ENCODE measurements at regions not wholly inside any gene's neighbourhood (a gene's known extent, or its start where the extent isn't known, plus 50 kb on each side); places are given as distances from the start of the nearest gene placed in this dataset.
"Not testable (repeated sequence)": the region's sequence is repeated elsewhere in the genome, so short reads cannot be mapped to it uniquely, and the experiment has no call there.

DNA sequence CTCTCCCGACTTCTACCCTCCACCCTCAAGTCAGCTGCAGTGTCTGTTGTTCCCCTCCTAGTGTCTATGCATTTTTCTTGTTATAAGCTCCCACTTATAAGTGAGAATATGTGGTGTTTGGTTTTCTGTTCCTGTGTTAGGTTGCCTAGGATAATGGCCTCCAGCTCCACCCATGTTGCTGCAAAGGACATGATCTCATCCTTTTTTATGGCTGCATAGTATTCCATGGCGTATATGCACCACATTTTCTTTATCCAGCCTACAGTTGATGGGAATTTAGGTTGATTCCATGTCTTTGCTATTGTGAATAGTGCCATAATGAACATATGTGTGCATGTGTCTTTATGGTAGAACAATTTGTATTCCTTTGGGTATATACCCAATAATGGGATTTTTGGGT, 80.7 kb downstream of the SPTSSA start:
- not testable (repeated sequence) for DNase-seq (ENCODE audit: low read depth in 2 of 2)

DNA sequence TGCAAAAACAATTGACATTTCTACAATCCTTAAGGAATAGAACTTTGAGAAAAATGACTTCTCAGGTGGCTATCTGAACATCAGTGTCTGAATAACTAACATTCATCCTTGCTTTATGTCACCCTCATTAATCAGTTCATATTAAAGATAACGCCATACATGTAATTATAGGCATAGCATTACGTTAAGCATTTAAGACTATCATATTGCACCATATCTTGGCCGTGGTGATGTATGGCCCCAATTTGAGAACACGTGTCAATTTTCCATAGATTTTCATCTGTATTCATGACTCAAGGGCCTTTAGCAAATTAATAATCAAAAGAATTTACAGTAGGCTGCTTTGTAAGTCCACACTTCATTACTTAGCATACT, 81.6 kb downstream of the SPTSSA start:
- no peak for DNase-seq (ENCODE audit: low read depth in 2 of 2)

GRCh38 chr14:34379816-34380470, 82.1 kb downstream of the SPTSSA start:
- no peak for DNase-seq (ENCODE audit: low read depth in 2 of 2)

DNA sequence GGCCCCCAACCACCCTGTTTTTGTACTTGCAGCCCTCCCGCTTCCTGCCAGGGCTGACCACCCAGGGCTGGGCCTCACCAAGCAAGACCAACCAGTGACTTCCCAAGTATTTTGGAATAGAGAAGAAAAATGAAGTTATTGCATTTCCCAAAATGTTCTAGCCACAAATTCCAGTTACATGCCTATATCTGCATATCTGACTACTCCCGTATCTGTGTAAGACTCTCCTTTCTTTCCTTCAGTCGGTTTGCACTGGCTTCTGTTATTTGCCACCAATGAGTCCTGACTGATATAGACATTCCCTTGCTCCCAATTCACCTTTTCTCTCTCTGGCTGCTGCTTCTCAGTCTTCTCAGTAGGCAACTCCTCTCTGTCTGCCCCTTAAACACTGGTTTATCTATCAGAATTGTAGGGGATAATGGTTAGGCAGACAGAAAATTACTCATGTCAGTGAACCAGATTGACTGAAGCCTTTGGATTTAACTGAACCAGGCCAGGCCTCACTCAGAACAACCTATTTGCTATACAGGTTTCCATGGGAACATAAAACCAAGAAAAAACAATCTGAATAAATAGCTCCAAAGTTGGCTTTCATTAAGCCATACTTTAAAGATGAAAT, 85.3 kb downstream of the SPTSSA start:
- no peak for DNase-seq (ENCODE audit: low read depth in 2 of 2)

DNA sequence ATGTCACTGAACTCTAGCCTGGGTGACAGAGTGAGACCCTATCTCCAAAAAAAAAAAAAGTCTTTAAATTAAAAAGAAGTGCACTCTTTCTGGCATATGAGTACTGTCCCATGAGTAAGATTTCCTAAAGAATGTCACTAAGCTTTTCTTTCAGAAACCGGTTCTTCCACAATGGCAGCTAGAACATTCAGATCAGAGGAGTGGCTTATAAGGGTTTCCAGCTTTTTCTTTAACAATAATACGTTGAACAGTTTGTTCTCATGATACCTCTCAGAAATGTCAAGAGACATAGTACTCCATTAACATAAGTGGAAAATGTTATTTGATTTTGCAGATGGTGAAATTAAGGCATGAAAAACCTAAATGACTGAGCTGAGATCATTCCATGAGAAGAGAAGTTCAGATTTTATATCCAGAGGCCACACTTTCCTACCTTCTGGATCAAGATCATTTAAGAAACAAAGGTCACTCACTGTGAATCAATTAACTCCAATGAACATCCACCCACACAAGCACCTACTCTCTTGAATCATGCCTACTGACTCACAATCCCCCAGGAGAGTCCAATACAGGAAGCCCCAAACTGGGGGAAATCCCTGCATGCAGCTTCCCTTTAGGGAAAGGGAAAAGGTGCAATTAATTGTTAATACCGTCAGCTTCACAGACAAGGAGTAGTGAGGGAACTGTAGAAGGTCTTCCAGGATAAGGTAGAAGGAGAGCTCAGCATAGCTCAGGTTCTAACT, 86.9 kb downstream of the SPTSSA start:
- no peak for DNase-seq (ENCODE audit: low read depth in 2 of 2)

DNA sequence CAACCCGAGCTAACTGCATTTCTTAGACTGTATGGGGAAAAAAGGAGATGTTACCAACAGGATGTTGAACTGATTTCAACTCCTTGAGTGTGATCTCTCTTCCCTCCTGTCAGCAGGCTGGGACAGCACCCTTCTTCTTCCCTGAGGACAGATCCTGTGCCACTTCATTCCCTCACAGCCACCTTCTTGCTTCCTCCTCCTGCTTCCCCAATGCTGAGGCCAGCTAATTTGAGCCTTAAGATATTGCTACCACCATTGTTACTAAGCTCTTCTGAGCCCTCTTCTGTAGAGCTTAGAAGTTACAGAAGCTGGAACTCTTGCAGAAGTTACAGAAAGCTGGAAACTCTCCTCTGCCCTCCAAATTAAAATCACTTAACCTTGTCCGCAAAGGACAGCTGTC, 88.8 kb downstream of the SPTSSA start:
- DNase-seq (ENCODE audit: low read depth in 2 of 2): no peak

DNA sequence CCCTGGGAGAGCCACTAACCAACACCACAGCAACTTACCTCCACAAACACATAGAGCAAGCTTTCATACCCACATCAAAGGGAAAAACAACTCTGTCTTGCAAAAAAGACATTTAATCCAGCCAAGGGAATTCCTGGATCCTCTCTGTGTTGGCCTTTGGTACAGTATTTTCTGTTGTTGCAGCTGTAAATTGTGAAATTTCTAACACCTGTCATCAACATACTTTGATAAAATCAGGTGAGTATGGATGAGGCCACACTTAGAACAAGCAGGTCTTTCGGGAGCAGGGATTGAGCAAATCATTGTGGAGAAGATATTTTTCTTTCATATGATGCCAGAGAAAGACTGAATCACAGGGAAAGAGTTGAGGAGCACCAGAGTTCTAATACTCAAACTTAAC, 89.3 kb downstream of the SPTSSA start:
- DNase-seq (ENCODE audit: low read depth in 2 of 2): no peak

DNA sequence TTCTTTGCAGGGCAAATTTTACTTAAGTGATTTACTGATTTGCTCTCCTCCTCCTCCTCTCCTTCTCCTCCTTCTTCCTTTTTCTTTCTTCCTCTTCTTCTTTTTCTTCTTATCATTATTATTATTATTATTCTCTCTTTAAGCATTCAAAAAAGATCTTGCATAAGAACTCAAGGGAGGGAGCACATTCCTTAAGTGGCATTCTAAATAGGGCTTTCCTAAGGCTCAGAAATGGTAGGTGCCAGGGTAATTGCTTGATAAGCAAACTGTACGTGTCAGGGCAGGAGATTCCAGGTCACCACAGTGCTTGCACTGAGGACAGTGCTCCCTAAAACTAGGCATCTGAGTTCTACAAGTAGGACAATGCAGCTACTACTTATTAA, 92.4 kb downstream of the SPTSSA start:
- DNase-seq (ENCODE audit: low read depth in 2 of 2): no peak

DNA sequence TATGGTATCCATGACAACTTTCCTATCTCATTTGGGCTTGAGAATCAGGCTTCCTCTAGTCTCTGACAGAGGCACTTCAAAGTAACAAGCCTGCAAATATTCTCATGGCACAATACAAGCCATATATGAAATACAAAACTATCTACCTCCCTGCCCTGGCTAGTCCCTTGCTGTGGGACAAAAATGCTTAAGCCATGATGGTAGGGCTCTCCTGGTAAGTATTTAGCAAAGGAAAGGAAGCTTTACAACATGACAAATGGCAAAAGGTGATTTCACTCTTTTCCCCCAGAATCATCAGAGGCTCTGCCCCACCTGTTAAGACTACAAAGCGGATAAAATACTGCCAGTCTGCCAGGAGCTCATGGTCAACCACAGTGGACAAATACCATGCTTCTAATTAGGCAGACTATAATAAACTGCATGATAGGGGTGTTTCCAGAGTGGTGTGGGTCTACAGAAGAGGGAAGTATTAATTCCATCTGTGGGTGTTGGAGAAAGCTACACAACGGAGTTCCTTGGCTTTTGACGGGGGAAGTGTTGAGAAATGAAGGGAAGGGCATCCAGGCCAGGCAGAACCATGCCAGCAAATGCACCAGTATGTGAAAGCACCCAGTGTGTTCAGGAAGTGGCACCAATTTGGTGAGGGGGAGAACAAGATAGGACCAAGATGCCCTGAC, 92.9 kb downstream of the SPTSSA start:
- DNase-seq (ENCODE audit: low read depth in 2 of 2): no peak

DNA sequence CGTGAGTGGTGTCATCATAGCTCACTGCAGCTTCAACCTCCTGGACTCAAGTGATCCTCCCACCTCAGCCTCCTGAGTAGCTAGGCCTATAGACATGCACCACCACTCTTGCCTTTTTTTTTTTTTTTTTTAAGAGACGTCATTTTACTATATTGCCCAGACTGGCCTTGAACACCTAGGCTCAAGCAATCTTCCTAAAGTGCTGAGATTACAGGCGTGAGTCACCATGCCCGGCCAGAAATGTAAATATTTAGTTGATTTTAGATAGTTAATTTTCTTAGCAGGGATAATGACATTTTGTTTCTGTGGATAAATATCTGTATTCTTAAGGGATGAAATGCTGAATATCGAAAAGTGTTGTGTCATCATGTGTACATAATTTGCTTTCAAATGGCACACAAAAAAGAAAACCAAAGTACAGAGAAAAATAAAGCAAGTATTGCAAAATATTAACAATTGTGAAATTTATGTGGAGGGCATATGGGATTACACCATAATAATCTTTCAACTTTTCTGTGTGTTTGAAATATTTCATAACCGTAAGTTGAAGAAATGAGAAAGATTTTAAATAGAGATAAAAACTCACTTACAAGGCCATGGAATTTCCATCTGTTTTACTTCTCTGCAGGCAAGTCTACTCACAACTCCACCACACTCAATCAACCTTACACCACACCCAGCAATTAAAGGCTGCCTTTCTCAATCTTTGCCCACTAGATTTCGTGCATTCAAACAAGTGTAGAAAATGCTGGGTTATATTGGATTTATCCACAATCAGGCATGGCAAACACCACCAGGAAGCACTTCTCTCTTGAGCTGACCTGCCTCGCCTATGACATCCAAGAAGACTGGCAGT, 93.7 kb downstream of the SPTSSA start:
- peak in 1 of 2 experiments; percentile 17 for DNase-seq (ENCODE audit: low read depth in 2 of 2)

GRCh38 chr14:34365309-34365915, 96.6 kb downstream of the SPTSSA start:
- DNase-seq (ENCODE audit: low read depth in 2 of 2): no peak

DNA sequence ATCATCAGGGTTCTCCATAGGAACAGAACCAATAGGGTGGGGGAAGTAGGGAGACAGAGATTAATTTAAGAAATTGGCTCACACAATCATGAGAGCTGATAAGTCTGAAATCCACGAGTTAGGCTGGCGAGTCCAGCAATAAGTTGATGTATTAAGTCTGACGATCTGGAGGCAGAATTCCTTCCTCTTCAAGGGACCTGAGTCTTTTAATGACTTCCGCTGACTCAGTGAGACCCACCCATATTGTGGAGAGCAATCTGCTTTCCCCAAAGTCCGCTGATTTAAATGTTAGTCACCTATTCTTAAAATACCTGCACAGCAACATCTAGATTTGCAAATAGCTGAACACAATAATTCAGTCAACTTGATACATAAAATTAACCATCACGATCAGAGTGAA, 97.8 kb downstream of the SPTSSA start:
- no peak for DNase-seq (ENCODE audit: low read depth in 2 of 2)

- DNase-seq (ENCODE audit: low read depth in 2 of 2): no peak
These were observed 98.3 kb downstream of the SPTSSA start for GRCh38 chr14:34363733-34364134.

DNA sequence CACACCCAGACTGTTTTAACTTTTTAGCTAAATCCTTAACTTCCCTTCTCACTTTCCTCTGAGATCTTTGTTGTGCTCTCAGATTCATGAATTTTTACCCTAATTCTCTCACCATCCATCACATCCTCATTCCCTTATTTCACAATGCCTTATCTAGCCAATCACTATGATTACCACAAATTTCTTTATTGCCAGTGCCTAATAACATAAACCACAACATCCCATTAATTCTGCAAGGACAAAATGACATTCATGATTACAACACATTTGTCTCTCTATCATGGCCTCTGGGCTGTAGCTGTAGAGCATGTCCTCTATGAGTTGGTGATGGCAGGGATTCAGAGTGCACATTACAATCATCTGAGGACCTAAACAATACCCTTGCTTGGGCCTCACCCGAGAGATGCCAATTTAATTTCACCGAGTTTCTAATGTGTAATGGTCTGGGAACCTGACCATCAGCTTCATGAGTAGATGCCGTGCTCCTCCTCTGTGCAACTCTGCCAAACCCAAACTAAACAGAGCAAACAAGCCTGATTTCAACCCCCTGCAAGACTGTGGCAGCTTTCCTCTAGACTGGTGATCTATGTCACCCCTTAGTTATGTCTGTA, 99.3 kb downstream of the SPTSSA start:
- no peak for DNase-seq (ENCODE audit: low read depth in 2 of 2)

DNA sequence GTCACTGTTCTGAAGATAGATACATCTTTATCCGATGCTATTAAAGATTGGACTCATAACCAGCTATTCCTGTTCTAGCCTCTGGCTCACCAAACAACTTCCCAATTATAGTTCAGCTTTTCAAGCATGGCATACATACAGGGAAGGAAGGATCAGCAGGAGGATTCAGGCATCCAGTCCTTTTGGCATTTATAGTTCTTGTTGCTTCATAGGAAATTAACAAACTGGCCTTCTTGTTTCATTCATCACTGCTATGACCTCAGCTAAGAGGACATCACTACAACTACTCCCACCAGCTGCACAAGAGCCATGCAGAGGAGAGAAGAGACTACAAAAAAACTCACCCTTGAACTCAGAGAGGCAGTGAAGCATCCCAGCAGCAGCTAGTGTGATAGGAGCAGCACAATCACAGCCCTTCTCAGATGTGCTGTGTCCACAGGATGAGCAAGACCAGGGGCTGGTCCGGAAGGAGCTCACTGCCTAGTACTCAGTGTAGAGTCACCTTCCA, 100.5 kb downstream of the SPTSSA start:
- DNase-seq (ENCODE audit: low read depth in 2 of 2): no peak

DNA sequence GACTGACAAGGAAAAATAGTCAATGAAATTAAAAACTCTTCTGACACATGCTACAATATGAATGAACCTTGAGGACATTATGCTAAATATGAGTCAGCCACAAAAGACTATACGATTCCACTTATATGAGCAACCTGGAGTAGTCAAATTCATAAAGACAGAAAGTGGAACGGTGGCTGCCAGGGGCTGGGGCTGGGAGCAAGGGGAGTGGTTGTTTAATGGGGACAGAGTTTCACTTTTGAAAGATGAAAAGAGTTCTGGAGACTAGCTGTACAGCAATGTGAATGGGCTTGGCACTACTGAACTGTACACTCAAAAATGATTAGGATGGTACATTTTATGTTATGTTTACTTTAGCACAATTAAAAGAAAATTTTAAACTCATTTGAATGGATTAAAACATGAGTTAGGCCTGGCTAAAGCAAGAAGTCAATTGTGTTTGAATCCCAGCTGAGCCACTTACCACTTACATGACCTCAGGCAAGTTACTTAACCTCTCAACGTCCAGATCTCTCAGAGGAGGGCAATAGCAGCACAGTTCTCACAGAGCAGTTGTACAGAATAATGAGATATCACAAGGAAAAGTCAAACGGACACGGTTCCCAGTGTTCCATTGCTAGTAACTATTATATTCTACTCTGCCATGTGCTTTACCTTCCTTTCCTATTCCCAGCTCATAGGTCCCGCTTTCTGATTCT, 102.5 kb downstream of the SPTSSA start:
- DNase-seq (ENCODE audit: low read depth in 2 of 2): no peak

DNA sequence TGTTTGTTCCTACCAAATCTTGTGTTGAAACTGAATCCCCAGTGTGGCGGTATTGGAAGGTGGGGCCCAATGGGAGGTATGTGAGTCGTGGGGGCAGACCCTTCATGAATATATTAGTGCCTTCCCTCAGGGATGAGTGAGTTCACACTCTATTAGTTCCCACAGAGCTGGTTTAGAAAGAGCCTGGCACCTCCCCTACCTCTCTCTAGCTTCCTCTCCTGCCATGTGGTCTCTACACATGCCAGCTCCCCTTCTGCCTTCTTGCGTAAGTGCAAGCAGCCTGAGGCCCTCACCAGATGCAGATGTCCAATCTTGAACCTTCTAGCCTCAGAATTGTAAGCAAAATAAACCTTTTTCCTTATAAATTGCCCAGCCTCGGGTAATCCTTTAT, 105.8 kb downstream of the SPTSSA start:
- no peak for DNase-seq (ENCODE audit: low read depth in 2 of 2)

GRCh38 chr14:34355584-34356263, 106.3 kb downstream of the SPTSSA start:
- peak; percentile 31 to 39 for DNase-seq (ENCODE audit: low read depth in 2 of 2)

GRCh38 chr14:34354556-34354955, 107.5 kb downstream of the SPTSSA start:
- no peak for DNase-seq (ENCODE audit: low read depth in 2 of 2)
